Esophagus squamous epithelium (tissue), 5 donors: ENCODE measurements at regions not wholly inside any gene's neighbourhood (a gene's known extent, or its start where the extent isn't known, plus 50 kb on each side); places are given as distances from the start of the nearest gene placed in this dataset.
"Not testable (repeated sequence)": the region's sequence is repeated elsewhere in the genome, so short reads cannot be mapped to it uniquely, and the experiment has no call there.

Experiments
- DNase-seq: peaks from one replicate; lab custom pipeline; 2025; lab: John Stamatoyannopoulos, UW
- H3K27ac ChIP-seq, 4 donors: fragments of 200-600 bp; sonication (generic); one replicate each; pipeline ENCODE4 v1.5.1; 2016 to 2019; ENCODE audit warnings: mild to moderate bottlenecking in 1 of 4
- H3K27me3 ChIP-seq, 4 donors: fragments of 200-600 bp; sonication (generic); 1 replicate in 3 of 4; 2 replicates in 1 of 4; pipeline versions ENCODE4 v1.5.1 to v1.6.0; 2017 to 2021; ENCODE audit warnings: antibody characterized with exemption in 1 of 4
- H3K36me3 ChIP-seq, 3 donors: fragments of 200-600 bp; sonication (generic); one replicate each; pipeline ENCODE4 v1.5.1; 2016 to 2019
- H3K4me1 ChIP-seq, 3 donors: fragments of 200-600 bp; sonication (generic); one replicate each; pipeline ENCODE4 v1.5.1; 2017 to 2019
- H3K4me3 ChIP-seq, 4 donors: fragments of 200-600 bp; sonication (generic); 1 replicate in 3 of 4; 2 replicates in 1 of 4; pipeline ENCODE4 v1.5.1; 2016 to 2019; ENCODE audit warnings: mild to moderate bottlenecking in 2 of 4, moderate library complexity in 1 of 4
- H3K9me3 ChIP-seq, 3 donors: fragments of 200-600 bp; sonication (generic); one replicate each; pipeline ENCODE4 v1.5.1; 2016 to 2019
- WGBS, 2 donors: methylation state at CpG; one replicate each; pipeline ENCODE4 v1.1.5; 2018; 5-methylcytosine and 5-hydroxymethylcytosine counted together
- intact Hi-C: fragments of 100-400 bp; cut with DNase I; formaldehyde crosslinking; loops from one replicate; pipeline ENCODE4 v1.15.0; 2022
- donor health status: DM: yes; HTN: yes; CAD: no.

GRCh38 chr15:20240366-20240917 is 301.2 kb downstream of the GOLGA6L6 start:
- H3K4me3 ChIP-seq, DNase-seq, H3K4me1 ChIP-seq, H3K27me3 ChIP-seq, H3K36me3 ChIP-seq, intact Hi-C loops, H3K27ac ChIP-seq: not testable (repeated sequence)
- WGBS, 2 donors, result 72 to 74% methylated on average over 14 of the region's 14 CpGs
- H3K9me3 ChIP-seq, result peaks cover 0 to 19% (median 0%) of the 10 kb centered on the region in 3 donors

DNA sequence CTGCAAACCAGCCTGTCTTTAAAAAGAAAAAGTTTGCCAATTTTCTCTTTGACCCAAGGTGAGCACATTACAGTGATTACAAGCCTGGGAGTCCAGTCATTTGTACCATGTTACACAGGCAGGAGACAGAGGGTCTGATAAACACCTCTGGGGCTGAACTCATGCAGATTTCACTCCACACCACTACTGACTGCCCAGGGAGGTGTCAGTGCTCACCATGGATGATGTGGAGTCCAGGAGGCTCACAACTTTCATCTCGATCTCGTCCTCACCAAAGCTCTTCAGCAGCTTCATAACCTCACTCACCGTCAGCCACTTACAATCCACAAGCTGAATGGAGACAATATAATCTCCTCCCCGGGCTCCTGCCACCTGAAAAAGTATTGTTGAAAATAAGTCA is 302.4 kb downstream of the GOLGA6L6 start:
- peaks cover 0 to 19% (median 0%) of the 10 kb centered on the region in 3 donors for H3K9me3 ChIP-seq
- intact Hi-C loops, H3K36me3 ChIP-seq, H3K27ac ChIP-seq, DNase-seq, H3K4me3 ChIP-seq, H3K27me3 ChIP-seq, H3K4me1 ChIP-seq: not testable (repeated sequence)
- 75 to 76% methylated on average over 4 of the region's 4 CpGs for WGBS, 2 donors

DNA sequence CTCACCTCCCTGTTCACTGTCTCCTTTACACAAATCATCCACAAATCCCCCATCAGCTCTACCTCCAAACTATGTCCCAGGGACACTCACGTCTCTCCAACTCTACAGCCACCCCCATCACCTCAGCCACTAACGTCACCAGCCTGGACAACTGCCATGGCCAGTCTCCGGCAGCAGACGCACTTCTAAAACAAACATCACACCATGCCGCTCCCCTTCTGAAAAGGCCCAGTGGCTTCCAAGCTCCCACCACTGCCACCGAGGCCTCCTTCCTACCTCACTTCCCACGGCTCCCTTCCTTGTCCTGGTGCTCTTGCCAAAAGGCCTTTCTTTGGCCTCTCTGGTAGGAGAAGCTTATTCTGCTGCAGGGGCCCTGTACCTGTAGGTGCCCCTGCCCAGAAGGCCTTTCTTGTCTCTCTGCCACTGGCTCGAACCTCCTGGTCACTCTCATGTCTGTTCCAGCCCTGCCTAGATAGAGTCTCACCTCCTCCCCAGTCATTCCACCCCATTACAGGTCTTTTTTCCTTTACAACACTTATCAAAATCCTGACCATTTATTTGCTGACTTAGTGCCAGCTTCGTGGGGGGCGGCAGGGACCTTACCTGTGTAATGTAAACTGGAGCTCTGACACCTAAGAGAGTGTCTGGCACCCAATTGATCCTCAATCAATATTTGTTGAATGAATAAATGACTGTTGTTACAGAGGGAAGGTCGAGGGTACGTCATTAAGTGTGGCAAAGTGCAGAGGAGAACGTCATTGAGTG is 304.2 kb downstream of the GOLGA6L6 start:
- H3K27ac ChIP-seq, DNase-seq, intact Hi-C loops, H3K4me3 ChIP-seq, H3K4me1 ChIP-seq, H3K27me3 ChIP-seq, H3K36me3 ChIP-seq: not testable (repeated sequence)
- WGBS, 2 donors, result 63 to 65% methylated on average over 13 of the region's 13 CpGs
- peaks cover 0 to 18% (median 0%) of the 10 kb centered on the region in 3 donors for H3K9me3 ChIP-seq

- 69 to 76% methylated on average over 6 of the region's 6 CpGs for WGBS, 2 donors
- H3K9me3 ChIP-seq, H3K36me3 ChIP-seq, H3K27me3 ChIP-seq, intact Hi-C loops, H3K27ac ChIP-seq, DNase-seq, H3K4me1 ChIP-seq, H3K4me3 ChIP-seq: not testable (repeated sequence)
Measured at GRCh38 chr15:20235728-20236127, 305.9 kb downstream of the GOLGA6L6 start.

- not testable (repeated sequence) for H3K9me3 ChIP-seq, DNase-seq
- WGBS, 2 donors, result 68 to 70% methylated on average over 12 of the region's 12 CpGs
Measured at GRCh38 chr15:20234006-20234540, 307.5 kb downstream of the GOLGA6L6 start.

DNA sequence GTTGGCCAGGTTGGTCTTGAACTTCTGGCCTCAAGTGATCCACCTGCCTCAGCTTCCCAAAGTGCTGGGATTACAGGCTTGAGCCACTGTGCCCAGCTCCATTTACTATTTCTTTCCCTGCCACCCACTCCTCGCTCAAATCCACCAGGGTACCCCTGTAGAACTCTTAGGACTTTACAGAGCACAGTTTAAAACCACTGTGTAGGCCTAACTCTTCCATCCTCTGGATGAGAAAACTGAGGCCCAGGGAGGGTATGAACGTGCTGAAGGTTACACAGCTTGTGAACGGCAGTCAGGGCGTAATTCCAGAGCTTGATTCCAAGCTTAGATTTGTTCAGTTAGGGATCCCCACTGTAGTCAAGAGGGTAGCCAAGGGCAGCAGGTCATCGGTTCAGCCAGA is 309.1 kb downstream of the GOLGA6L6 start:
- DNase-seq, H3K9me3 ChIP-seq, intact Hi-C loops, H3K36me3 ChIP-seq, H3K4me3 ChIP-seq, H3K27ac ChIP-seq, H3K4me1 ChIP-seq, H3K27me3 ChIP-seq: not testable (repeated sequence)
- 49 to 69% methylated on average over 5 of the region's 5 CpGs for WGBS, 2 donors

More at GRCh38 chr15:20234006-20234540, 307.5 kb downstream of the GOLGA6L6 start:
- H3K27me3 ChIP-seq, H3K4me1 ChIP-seq, intact Hi-C loops, H3K36me3 ChIP-seq, H3K4me3 ChIP-seq, H3K27ac ChIP-seq: not testable (repeated sequence)

DNA sequence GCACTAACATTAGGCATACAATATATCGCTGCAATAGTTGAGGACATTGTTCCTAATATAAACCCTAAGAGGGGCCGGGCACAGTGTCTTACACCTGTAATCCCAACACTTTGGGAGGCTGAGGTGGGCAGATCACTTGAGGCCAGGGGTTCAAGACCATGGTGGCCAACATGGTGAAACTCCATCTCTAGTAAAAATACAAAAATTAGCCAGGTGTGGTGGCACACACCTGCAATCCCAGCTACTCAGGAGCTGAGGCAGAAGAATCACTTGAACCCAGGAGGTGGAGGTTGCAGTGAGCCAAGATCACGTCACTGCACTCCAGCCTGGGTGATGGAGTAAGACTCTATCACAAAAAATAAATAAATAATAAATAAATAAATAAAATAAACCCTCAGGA is 310.9 kb downstream of the GOLGA6L6 start:
- H3K4me3 ChIP-seq, intact Hi-C loops, DNase-seq, H3K4me1 ChIP-seq, H3K27ac ChIP-seq, H3K27me3 ChIP-seq, H3K36me3 ChIP-seq, H3K9me3 ChIP-seq: not testable (repeated sequence)
- 61 to 68% methylated on average over 3 of the region's 3 CpGs for WGBS, 2 donors

DNA sequence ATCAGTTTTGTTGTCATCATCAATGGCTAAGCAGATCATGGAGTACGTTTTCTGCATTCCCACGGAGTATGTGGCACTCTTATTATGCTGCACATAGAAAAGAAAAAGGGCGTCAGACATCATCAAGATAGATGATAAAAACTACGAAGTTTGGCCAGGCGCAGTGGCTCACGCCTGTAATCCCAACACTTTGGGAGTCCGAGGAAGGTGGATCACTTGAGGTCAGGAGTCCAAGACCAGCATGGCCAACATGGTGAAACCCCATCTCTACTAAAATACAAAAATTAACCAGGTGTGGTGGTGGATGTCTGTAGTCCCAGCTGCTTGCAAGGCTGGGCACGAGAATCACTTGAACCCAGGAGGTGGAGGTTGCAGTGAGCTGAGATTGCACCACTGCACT is 312.8 kb downstream of the GOLGA6L6 start:
- 72 to 74% methylated on average over 7 to 8 of the region's 8 CpGs for WGBS, 2 donors
- H3K27ac ChIP-seq, H3K4me3 ChIP-seq, intact Hi-C loops, H3K36me3 ChIP-seq, H3K9me3 ChIP-seq, DNase-seq, H3K4me1 ChIP-seq, H3K27me3 ChIP-seq: not testable (repeated sequence)

- H3K27ac ChIP-seq, H3K4me3 ChIP-seq, H3K4me1 ChIP-seq, H3K36me3 ChIP-seq, DNase-seq, intact Hi-C loops, H3K9me3 ChIP-seq, H3K27me3 ChIP-seq: not testable (repeated sequence)
- 27 to 30% methylated on average over 1 of the region's 1 CpG for WGBS, 2 donors
Measured at GRCh38 chr15:20227119-20227853, 314.3 kb downstream of the GOLGA6L6 start.

- WGBS, 2 donors, result 44 to 67% methylated on average over 2 of the region's 2 CpGs
- H3K4me1 ChIP-seq, H3K27ac ChIP-seq, H3K9me3 ChIP-seq, H3K4me3 ChIP-seq, intact Hi-C loops, H3K27me3 ChIP-seq, DNase-seq, H3K36me3 ChIP-seq: not testable (repeated sequence)
Measured at GRCh38 chr15:20226531-20226930, 315.1 kb downstream of the GOLGA6L6 start.

DNA sequence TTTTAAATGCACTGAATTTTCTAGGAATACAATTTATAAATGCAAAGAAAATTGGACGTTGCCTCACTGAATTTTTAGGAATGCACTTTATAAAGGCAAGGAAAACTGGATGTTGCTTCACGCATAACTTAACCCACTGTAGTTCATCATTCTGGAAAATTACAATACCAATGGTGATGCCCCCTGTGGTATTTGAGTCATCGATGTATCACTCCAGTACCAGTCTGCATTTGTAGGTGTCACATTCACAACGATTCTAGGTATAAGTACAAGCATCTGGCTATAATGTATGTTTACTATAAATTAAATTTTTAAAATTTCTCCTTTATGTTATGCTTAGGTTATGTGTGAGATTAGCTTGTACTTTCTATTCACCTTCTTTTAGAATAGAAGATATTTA is 320.5 kb downstream of the GOLGA6L6 start:
- H3K36me3 ChIP-seq, H3K9me3 ChIP-seq, H3K4me3 ChIP-seq, H3K27ac ChIP-seq, intact Hi-C loops, H3K4me1 ChIP-seq, H3K27me3 ChIP-seq, DNase-seq: not testable (repeated sequence)
- 54 to 57% methylated on average over 4 of the region's 4 CpGs for WGBS, 2 donors

GRCh38 chr15:20219171-20219570 is 322.4 kb downstream of the GOLGA6L6 start:
- H3K9me3 ChIP-seq, H3K27me3 ChIP-seq, intact Hi-C loops, H3K36me3 ChIP-seq, DNase-seq, H3K4me1 ChIP-seq, H3K4me3 ChIP-seq, H3K27ac ChIP-seq: not testable (repeated sequence)
- WGBS, 2 donors, result 76 to 86% methylated on average over 4 of the region's 4 CpGs

- 54 to 58% methylated on average over 3 to 4 of the region's 4 CpGs for WGBS, 2 donors
- H3K27ac ChIP-seq, H3K4me3 ChIP-seq, H3K4me1 ChIP-seq, H3K27me3 ChIP-seq, intact Hi-C loops, H3K9me3 ChIP-seq, DNase-seq, H3K36me3 ChIP-seq: not testable (repeated sequence)
Measured at GRCh38 chr15:20215700-20216099, 325.9 kb downstream of the GOLGA6L6 start.
